AML-193 (cell line): ENCODE measurements at regions not wholly inside any gene's neighbourhood (a gene's known extent, or its start where the extent isn't known, plus 50 kb on each side); places are given as distances from the start of the nearest gene placed in this dataset.

Experiments used
- DNase-seq, 2 experiments: peaks; one replicate each; lab custom pipeline; 2025; lab: John Stamatoyannopoulos, UW

- DNase-seq, result no peak
These were observed 59.5 kb downstream of the ZIC5 start for GRCh38 chr13:99911965-99912566.

- DNase-seq, result no peak
These were observed 60.2 kb downstream of the ZIC5 start for GRCh38 chr13:99911069-99911964.

- no peak for DNase-seq
These were observed 61.5 kb downstream of the ZIC5 start for GRCh38 chr13:99909836-99910619.

- DNase-seq, result no peak
These were observed 62.3 kb downstream of the ZIC5 start for GRCh38 chr13:99909097-99909835.

GRCh38 chr13:99908140-99908803 lies 63.3 kb downstream of the ZIC5 start:
- DNase-seq, result peak; percentile 81 to 85

DNA sequence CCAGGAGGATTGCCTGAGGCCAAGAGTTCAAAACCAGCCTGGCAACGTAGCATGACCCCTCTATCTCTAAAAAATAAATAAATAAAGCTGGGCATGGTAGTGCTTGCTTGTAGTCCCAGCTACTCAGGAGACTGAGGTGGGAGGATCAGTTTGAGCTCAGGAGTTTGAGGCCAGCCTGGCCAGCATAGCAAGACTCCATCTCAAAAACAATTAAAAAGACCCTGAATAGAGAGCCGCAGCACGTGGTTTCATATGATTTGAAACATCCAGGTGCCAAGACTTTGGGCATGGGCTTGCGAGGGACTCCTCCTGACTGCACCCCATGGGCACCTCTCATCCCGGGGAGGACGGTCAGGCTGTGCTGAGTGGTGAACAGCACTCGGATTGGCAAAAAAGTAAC lies 63.9 kb downstream of the ZIC5 start:
- no peak for DNase-seq

- DNase-seq, result no peak
These were observed 64.5 kb downstream of the ZIC5 start for GRCh38 chr13:99907038-99907437.

DNA sequence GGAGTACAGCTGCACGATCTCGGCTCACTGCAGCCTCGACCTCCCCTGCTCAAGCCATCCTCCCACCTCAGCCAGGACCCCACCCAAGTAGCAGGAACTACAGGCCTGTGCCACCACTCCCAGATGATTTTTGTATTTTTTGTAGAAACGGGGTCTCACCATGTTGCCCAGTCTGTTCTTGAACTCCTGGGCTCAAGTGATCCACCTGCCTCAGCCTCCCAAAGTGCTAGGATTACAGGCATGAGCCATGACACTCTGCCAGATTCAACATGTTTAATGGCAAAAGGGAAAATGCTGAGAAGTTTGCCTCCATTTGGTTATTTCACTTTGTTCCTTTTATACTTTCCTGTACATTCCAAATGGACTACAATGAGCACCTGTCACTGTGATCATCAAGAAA lies 65.8 kb downstream of the ZIC5 start:
- DNase-seq, result no peak

DNA sequence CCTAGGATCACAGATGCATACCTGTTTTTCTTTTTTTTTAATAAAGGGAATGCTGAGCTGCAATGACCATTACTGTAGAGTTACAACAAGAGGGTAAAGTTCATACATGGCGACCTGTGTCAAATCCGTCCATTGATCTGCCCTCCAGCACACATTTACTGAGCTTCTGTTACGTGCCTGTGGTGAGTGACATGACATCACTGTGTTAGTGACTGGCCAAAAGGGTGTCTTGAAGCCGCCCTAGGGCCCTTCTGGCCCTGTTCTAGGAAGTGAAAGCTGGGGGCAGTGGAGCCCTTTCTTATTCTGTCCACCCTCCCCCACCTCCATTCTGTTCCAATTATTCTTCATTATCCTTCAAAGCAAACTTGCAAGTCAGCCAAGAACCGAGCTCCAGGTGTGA lies 66.3 kb downstream of the ZIC5 start:
- no peak for DNase-seq

DNA sequence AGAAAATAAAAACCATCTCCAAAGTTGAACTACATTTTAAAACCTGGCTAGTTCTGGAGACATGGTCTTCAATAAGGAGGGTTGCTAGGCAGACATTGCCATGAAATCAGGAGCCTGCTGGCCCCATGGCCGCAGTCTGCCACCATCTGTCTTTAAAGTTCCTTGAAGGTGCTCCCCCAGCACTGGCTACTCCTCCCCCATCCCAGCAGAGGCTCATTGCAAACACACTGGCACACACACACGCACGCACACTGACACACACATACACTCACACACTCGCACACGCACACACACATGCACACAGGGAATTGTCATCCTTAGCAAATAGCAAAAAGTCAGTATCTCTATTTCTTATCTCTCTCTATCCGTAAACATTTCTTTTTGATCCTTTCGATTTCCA lies 68.4 kb downstream of the ZIC5 start:
- DNase-seq, result no peak

GRCh38 chr13:99902657-99903056 lies 68.9 kb downstream of the ZIC5 start:
- DNase-seq, result no peak

GRCh38 chr13:99900960-99901359 lies 70.6 kb downstream of the ZIC5 start:
- no peak for DNase-seq

DNA sequence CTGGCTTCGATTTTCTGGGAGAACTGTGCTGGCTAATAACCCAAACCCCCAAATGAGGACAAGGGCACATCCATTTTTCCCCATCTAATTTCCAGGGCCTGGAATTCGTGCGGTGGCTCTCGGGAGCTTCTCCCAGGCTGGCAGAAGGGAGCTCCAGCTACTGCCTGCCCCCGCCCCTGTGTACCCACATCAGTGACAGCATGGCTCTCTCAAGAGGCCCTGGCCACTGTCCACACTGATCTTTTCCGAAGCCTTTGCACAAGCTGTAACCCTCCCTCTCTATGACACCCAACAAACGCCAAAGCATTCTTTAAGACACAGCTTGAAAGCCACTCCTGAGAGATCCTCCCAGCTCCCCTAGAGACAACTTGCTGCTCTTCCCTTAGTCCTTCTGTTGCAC lies 73.1 kb downstream of the ZIC5 start:
- DNase-seq, result no peak

GRCh38 chr13:99897076-99897440 lies 74.5 kb downstream of the ZIC5 start:
- DNase-seq, result no peak

DNA sequence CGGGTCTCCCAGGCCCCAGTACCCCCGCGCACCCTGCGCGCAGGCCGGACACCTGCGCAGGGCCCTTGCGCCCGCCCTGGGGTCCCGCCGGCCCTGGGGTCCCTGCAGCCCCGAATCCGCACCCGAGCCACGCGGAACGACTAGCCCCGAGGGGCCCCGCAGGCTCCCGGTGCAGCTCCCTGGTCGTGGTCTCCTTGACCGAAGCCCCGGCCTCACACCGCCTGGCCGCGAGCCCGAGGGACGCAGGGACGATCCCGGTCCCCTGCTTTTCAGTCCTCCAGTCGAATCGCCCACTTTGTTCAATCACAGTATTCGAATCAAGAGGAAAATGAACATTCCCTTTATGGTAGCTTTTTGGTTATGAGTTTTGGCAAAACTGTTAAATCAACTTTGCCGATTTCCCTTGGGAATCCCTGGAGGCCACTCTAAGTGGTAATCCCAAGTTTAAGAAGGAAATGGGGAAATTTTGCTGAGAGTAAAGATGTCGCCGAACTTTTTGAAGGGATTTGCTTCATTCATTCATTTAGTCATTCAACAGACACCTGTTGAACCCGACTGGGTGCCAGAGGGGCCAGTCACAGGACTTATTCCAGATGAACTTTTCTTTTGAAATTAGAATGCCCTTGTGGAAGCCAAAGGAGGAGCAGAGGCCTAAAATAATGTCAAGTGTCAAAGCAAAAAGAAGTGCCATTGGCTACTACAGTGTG lies 75.0 kb downstream of the ZIC5 start:
- DNase-seq, result no peak

DNA sequence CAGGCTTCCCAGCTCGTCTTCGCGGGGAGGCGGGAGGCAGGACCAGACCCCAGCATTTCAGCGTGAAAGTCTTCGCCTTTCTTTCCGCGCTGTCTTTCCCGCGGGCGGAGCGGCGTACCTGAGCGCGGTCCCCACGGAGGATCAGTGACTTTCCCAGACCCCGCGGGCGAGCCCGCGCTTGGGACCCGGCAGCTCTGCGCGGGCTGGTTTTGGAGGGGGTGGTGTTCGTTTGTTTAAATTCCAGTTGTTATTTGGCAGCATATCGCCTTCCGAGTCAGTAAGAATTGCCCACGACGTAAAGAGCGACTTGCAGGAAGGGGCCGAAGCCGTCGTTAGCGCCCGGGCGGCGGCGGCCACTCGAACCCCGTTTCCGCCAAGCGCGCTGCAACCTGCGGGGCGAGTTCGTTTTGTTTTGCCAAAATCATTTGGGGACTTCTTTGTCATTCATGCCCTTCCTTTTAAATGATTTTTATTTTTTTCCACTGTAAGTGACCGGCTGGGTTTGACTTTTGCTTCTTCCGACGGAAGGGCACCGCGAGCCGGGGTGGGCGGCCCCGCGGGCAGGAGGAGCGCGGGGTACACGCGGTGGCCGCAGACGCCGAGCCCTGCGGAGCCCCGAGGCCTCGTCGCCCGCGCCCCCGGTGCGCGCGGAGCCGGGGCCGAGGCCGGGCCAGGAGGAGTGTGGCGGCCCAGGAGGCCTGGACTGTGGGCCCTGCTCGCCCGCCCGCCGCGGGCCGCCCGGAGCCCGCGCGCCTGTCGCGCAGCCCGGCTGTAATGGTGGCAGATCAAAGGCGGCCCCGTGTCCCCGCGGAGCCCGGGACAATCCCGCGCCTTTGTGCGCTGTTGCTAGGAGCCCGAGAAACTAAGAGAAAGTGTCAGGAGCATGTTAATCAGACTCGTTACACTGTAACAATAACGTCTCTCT lies 75.9 kb downstream of the ZIC5 start:
- DNase-seq, result no peak

- no peak for DNase-seq
These were observed 76.6 kb downstream of the ZIC5 start for GRCh38 chr13:99894840-99895443.

GRCh38 chr13:99894105-99894839 lies 77.3 kb downstream of the ZIC5 start:
- DNase-seq, result no peak

DNA sequence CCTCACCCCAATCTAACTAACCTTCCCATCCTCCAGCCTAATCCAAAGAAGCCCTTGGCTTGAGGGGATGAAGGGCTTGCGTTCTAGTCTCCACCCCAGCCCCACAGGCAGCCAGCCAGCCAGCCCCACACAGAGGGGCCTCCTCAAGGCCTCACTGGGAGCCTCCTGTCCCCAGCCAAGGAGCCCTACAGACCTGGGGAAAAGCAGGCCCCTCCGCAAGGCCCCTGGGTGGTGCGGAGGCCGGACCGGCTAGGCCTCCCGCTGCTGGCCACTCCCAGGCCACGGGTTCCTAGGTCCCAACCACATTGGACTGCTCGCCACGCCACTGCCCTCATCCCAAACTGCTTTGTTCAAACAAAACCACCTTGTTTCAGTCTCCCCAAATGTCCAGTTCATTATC lies 78.0 kb downstream of the ZIC5 start:
- DNase-seq, result no peak
